Mammary epithelial cell (primary cell): ENCODE measurements at regions not wholly inside any gene's neighbourhood (a gene's known extent, or its start where the extent isn't known, plus 50 kb on each side); places are given as distances from the start of the nearest gene placed in this dataset.

Experiments
- EZH2 ChIP-seq: IDR thresholded peaks from 2 replicates; pipeline ENCODE4 v1.6.1; 2012; ENCODE audit warnings: low read length, inconsistent platforms, borderline replicate concordance
- TF ChIP-seq, protein P1 (sequence below), 2 donors: IDR thresholded peaks in 1 of 2; conservative IDR thresholded peaks in 1 of 2; 2 replicates each; pipeline ENCODE4 v1.5.1; 2011 to 2012; ENCODE audit warnings: inconsistent platforms in 2 of 2, low read length in 2 of 2, mild to moderate bottlenecking in 2 of 2, control low read depth in 1 of 2, low read depth in 1 of 2; ENCODE audit not compliant: insufficient read depth in 1 of 2; ENCODE audit errors: extremely low read depth in 1 of 2

DNA sequence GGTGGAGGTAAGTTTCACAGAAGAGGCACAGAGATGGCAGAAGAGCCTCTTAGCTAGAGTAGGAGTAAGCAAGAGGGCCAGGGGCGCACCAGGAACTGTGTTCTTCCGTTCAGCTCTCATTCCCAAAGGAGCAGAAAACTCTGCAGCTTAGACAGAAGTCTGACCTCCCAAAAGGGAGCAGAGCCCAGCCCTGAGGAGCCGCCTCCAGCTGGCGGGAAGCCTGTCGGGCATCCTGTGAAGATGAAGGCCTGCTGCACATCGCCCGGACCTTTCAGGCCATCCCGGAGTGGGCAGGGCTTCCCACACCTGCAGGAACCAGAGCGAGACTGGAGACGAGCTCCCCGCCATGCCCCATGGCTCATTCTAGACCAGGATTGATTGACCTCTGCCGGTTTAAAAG is 1102.8 kb downstream of the BRD1 start:
- TF ChIP-seq, protein P1, sequence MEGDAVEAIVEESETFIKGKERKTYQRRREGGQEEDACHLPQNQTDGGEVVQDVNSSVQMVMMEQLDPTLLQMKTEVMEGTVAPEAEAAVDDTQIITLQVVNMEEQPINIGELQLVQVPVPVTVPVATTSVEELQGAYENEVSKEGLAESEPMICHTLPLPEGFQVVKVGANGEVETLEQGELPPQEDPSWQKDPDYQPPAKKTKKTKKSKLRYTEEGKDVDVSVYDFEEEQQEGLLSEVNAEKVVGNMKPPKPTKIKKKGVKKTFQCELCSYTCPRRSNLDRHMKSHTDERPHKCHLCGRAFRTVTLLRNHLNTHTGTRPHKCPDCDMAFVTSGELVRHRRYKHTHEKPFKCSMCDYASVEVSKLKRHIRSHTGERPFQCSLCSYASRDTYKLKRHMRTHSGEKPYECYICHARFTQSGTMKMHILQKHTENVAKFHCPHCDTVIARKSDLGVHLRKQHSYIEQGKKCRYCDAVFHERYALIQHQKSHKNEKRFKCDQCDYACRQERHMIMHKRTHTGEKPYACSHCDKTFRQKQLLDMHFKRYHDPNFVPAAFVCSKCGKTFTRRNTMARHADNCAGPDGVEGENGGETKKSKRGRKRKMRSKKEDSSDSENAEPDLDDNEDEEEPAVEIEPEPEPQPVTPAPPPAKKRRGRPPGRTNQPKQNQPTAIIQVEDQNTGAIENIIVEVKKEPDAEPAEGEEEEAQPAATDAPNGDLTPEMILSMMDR (conservative IDR thresholded peaks at IDR 0.05 in 1 of 2, IDR thresholded peaks at IDR 0.05 in 1 of 2; ENCODE audit: extremely low read depth in 1 of 2, insufficient read depth in 1 of 2, low read depth in 1 of 2, low read length in 2 of 2): no peak
- no peak for TF ChIP-seq EZH2
